ENCODE measurements at regions not wholly inside any gene's neighbourhood (a gene's known extent, or its start where the extent isn't known, plus 50 kb on each side); places are given as distances from the start of the nearest gene placed in this dataset.

DNA sequence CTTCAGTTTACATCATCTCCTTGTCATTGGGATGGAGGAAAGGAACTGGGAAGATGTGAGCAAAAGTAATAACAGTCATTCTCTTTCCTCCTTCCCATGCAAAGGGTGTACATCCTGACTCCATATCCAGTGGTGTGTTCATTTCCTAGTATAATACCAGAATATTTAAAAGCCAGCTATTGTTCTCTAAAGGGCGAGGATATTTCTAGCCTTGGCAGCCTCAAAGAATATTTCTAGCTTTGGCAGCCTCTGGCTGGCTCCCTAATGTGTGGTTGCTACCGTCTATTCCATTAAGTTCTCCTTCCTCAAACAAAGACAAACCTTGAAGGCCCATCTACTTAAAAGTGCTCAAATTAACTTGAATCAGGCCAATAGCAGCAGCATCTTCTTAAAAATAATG, 114.0 kb downstream of the FAM76B start:
- H3K4me3 ChIP-seq (ENCODE audit: control insufficient read depth, low read depth, low read length): no peak overlapping the region
- no peak for TF ChIP-seq CTCF (IDR thresholded peaks at IDR 0.05; ENCODE audit: control insufficient read depth, insufficient read depth, low read depth, low read length, missing control alignments)
- DNase-seq (ENCODE audit: low read depth): no peak

DNA sequence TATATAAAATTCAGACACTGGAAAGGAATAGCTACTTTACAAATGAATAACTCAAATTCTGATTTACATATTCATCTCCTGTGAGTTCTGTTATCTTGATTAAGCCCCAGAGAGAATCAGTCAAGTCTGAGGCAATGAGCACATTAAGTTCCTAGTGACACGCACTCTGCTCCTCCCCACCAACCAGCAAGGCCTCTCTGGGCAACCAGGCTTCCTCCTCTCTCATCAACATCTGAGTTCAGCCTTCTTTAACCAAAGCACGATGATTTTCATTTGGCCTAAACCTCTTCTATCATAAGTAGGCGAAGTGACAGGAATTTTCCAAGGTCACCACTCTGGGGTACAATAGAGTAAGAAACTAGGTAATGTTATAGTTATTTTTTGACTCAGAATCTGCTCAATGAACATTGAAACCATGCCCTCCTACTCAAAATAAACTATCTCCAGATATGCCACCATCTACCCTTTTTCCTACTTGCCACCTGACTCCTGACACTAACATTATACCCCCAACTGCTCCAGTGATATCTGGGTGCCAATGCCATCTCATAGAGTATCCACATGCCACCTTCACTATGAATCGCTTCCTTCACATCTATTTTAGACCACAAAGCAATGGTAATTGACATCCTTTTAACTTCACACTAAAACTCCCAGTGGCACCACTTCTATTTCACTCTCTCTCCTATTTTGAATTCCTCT, 114.8 kb downstream of the FAM76B start:
- H3K4me3 ChIP-seq (ENCODE audit: control insufficient read depth, low read depth, low read length): no peak overlapping the region
- DNase-seq (ENCODE audit: low read depth): no peak
- TF ChIP-seq CTCF (IDR thresholded peaks at IDR 0.05; ENCODE audit: control insufficient read depth, insufficient read depth, low read depth, low read length, missing control alignments): no peak

- H3K4me3 ChIP-seq (ENCODE audit: control insufficient read depth, low read depth, low read length): no peak overlapping the region
- no peak for TF ChIP-seq CTCF (IDR thresholded peaks at IDR 0.05; ENCODE audit: control insufficient read depth, insufficient read depth, low read depth, low read length, missing control alignments)
- DNase-seq (ENCODE audit: low read depth): no peak
Measured at GRCh38 chr11:95671768-95672167, 117.8 kb downstream of the FAM76B start.

- no peak for TF ChIP-seq CTCF (IDR thresholded peaks at IDR 0.05; ENCODE audit: control insufficient read depth, insufficient read depth, low read depth, low read length, missing control alignments)
- no peak overlapping the region for H3K4me3 ChIP-seq (ENCODE audit: control insufficient read depth, low read depth, low read length)
- DNase-seq (ENCODE audit: low read depth): no peak
Measured at GRCh38 chr11:95668131-95668530, 121.5 kb downstream of the FAM76B start.

DNA sequence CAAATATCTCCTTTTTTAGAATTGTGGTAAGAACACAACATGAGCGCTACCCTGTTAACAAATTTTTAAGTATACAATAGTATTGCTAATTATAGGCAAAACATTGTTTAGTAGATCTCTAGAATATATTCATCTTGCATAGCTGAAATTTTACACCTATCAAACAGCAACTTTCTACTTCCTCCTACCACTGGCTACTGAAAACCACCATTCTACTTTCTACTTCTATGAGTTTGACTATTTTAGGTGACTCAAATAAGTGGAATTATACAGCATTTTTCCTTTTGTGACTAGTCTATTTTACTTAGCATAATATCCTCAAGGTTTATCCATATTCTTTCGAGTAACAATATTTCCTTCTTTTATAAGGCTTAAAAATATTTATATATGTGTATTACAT, 128.4 kb downstream of the FAM76B start:
- no peak for DNase-seq (ENCODE audit: low read depth)
- no peak overlapping the region for H3K4me3 ChIP-seq (ENCODE audit: control insufficient read depth, low read depth, low read length)
- TF ChIP-seq CTCF (IDR thresholded peaks at IDR 0.05; ENCODE audit: control insufficient read depth, insufficient read depth, low read depth, low read length, missing control alignments): no peak

- no peak for TF ChIP-seq CTCF (IDR thresholded peaks at IDR 0.05; ENCODE audit: control insufficient read depth, insufficient read depth, low read depth, low read length, missing control alignments)
- no peak for DNase-seq (ENCODE audit: low read depth)
- no peak overlapping the region for H3K4me3 ChIP-seq (ENCODE audit: control insufficient read depth, low read depth, low read length)
Measured at GRCh38 chr11:95660038-95660437, 129.5 kb downstream of the FAM76B start.
